SU-DHL-6 (cell line): ENCODE measurements at regions not wholly inside any gene's neighbourhood (a gene's known extent, or its start where the extent isn't known, plus 50 kb on each side); places are given as distances from the start of the nearest gene placed in this dataset.

Experiments used
- CTCF ChIP-seq: fragments of 200-600 bp; sonication (generic); IDR thresholded peaks from one replicate; pipeline ENCODE4 v1.5.1; 2017; ENCODE audit warnings: antibody characterized with exemption, mild to moderate bottlenecking, low read length, moderate library complexity; ENCODE audit not compliant: insufficient read depth, poor library complexity, severe bottlenecking
- EZH2phosphoT487 ChIP-seq: fragments of 200-600 bp; sonication (generic), shearing (Covaris generic); conservative IDR thresholded peaks from 2 replicates; pipeline ENCODE4 v1.6.1; 2018; ENCODE audit warnings: mild to moderate bottlenecking, antibody characterized with exemption, low read length, moderate library complexity, mixed read lengths

GRCh38 chr2:150705357-150705756 is 217.9 kb upstream of the RND3 start:
- TF ChIP-seq CTCF (no peak), EZH2phosphoT487 (no peak)
